ENCODE measurements at regions not wholly inside any gene's neighbourhood (a gene's known extent, or its start where the extent isn't known, plus 50 kb on each side); places are given as distances from the start of the nearest gene placed in this dataset.

GRCh38 chr14:45709541-45709940 is 456.5 kb upstream of the MIS18BP1 start:
- TF ChIP-seq POLR2AphosphoS5 (IDR thresholded peaks at IDR 0.05; ENCODE audit: low read depth, low read length) = no peak
- no peak for TF ChIP-seq EZH2 (IDR thresholded peaks at IDR 0.05; ENCODE audit: low read depth, low read length, severe bottlenecking)
- no peak for TF ChIP-seq CTCF (IDR thresholded peaks at IDR 0.05; ENCODE audit: control extremely low read depth in 1 of 3, insufficient read depth in 1 of 3, low read depth in 1 of 3, low read length in 3 of 3)
- no peak for TF ChIP-seq JUND (IDR thresholded peaks at IDR 0.05; ENCODE audit: low read length)
- no peak for TF ChIP-seq SUZ12 (IDR thresholded peaks at IDR 0.05; ENCODE audit: low read length)
- TF ChIP-seq CBX5 (IDR thresholded peaks at IDR 0.05; ENCODE audit: low read depth, low read length) = no peak

Data from H1 (cell line).